OCI-LY1 (cell line): ENCODE measurements at regions not wholly inside any gene's neighbourhood (a gene's known extent, or its start where the extent isn't known, plus 50 kb on each side); places are given as distances from the start of the nearest gene placed in this dataset.

Experiments used
- H2AFZ ChIP-seq: fragments of 200-600 bp; sonication (generic), shearing (Covaris generic); 2 replicates; pipeline ENCODE4 v1.6.0; 2014; ENCODE audit warnings: antibody characterized with exemption, mild to moderate bottlenecking, low read length
- H3F3A ChIP-seq: fragments of 200-600 bp; sonication (generic), shearing (Covaris generic); 2 replicates; pipeline ENCODE4 v1.6.0; 2014; ENCODE audit warnings: mild to moderate bottlenecking, antibody characterized with exemption, low read length, moderate library complexity; ENCODE audit not compliant: insufficient read depth
- H3K27ac ChIP-seq: fragments of 200-600 bp; sonication (generic); 2 replicates; pipeline ENCODE4 v1.5.1; 2014; ENCODE audit warnings: low read length, mixed run types, mild to moderate bottlenecking, low read depth; ENCODE audit not compliant: poor library complexity, severe bottlenecking
- H3K27me3 ChIP-seq: fragments of 200-600 bp; sonication (generic); 2 replicates; pipeline ENCODE4 v1.6.0; 2014; ENCODE audit warnings: antibody characterized with exemption, mild to moderate bottlenecking, low read length, moderate library complexity; ENCODE audit not compliant: insufficient read depth
- H3K36me3 ChIP-seq: fragments of 200-600 bp; sonication (generic); 2 replicates; pipeline ENCODE4 v1.6.1; 2014; ENCODE audit warnings: mild to moderate bottlenecking, antibody characterized with exemption, low read length, moderate library complexity, mixed read lengths; ENCODE audit not compliant: insufficient read depth
- H3K4me1 ChIP-seq: fragments of 200-600 bp; sonication (generic); 2 replicates; pipeline ENCODE4 v1.5.1; 2014; ENCODE audit warnings: mild to moderate bottlenecking, low read length, moderate library complexity; ENCODE audit not compliant: insufficient read depth, severe bottlenecking
- H3K4me2 ChIP-seq: fragments of 200-600 bp; sonication (generic), shearing (Covaris generic); 2 replicates; pipeline ENCODE4 v1.6.1; 2014; ENCODE audit warnings: low read length
- H3K4me3 ChIP-seq: fragments of 200-600 bp; sonication (generic); 2 replicates; pipeline ENCODE4 v1.5.1; 2014; ENCODE audit warnings: low read length, low read depth, mild to moderate bottlenecking, mixed read lengths; ENCODE audit not compliant: poor library complexity, severe bottlenecking
- H3K79me2 ChIP-seq: fragments of 200-600 bp; shearing (Covaris generic); 2 replicates; pipeline ENCODE4 v1.6.1; 2016; ENCODE audit warnings: mixed run types, low read length, mixed read lengths; ENCODE audit not compliant: insufficient read depth
- H3K9ac ChIP-seq: fragments of 200-600 bp; sonication (generic), shearing (Covaris generic); 2 replicates; pipeline ENCODE4 v1.6.1; 2014; ENCODE audit warnings: mild to moderate bottlenecking, low read length, mixed read lengths
- H3K9me2 ChIP-seq: fragments of 200-600 bp; sonication (generic), shearing (Covaris generic); 2 replicates; pipeline ENCODE4 v1.6.1; 2014; ENCODE audit warnings: low read depth, mild to moderate bottlenecking, low read length, mixed read lengths
- H3K9me3 ChIP-seq: fragments of 200-600 bp; shearing (Covaris generic); 2 replicates; pipeline ENCODE4 v1.6.1; 2014; ENCODE audit warnings: low read length, mixed read lengths
- H4K20me1 ChIP-seq: fragments of 200-600 bp; sonication (generic), shearing (Covaris generic); 2 replicates; pipeline ENCODE4 v1.6.0; 2016; ENCODE audit warnings: mild to moderate bottlenecking, low read length; ENCODE audit not compliant: insufficient read depth
- CTCF ChIP-seq: fragments of 200-600 bp; sonication (generic), shearing (Covaris generic); IDR thresholded peaks from 2 replicates; pipeline ENCODE4 v1.5.1; 2017; ENCODE audit warnings: mild to moderate bottlenecking, antibody characterized with exemption, low read length, moderate library complexity, mixed read lengths
- EZH2 ChIP-seq: fragments of 200-600 bp; sonication (generic), shearing (Covaris generic); IDR thresholded peaks from 2 replicates; pipeline ENCODE4 v1.8.0; 2017; ENCODE audit warnings: borderline replicate concordance, mixed run types, mild to moderate bottlenecking, antibody characterized with exemption, low read length, moderate library complexity, mixed read lengths

- Histone ChIP-seq H3K9ac (no peak overlapping the region), H3F3A (no peaks in the 10 kb centered on the region), H3K9me2 (no peaks in the 10 kb centered on the region), H3K27me3 (no peaks in the 10 kb centered on the region), H3K4me1 (no peaks in the 10 kb centered on the region), H4K20me1 (no peaks in the 10 kb centered on the region), H3K79me2 (no peaks in the 10 kb centered on the region), H3K27ac (no peak overlapping the region), H2AFZ (no peak overlapping the region), H3K36me3 (no peaks in the 10 kb centered on the region), H3K4me2 (no peak overlapping the region), H3K4me3 (no peak overlapping the region), H3K9me3 (no peaks in the 10 kb centered on the region)
- TF ChIP-seq CTCF (no peak), EZH2 (no peak)
These were observed 251.5 kb upstream of the TCF21 start for GRCh38 chr6:133637436-133637835.

GRCh38 chr6:133637874-133638273 is 251.0 kb upstream of the TCF21 start:
- no peaks in the 10 kb centered on the region for H3K27me3 ChIP-seq
- H4K20me1 ChIP-seq = no peaks in the 10 kb centered on the region
- H3K79me2 ChIP-seq = no peaks in the 10 kb centered on the region
- H3K9me3 ChIP-seq = no peaks in the 10 kb centered on the region
- H3K9me2 ChIP-seq = no peaks in the 10 kb centered on the region
- H3K36me3 ChIP-seq = no peaks in the 10 kb centered on the region
- H3F3A ChIP-seq = no peaks in the 10 kb centered on the region
- H3K27ac ChIP-seq = no peak overlapping the region
- no peaks in the 10 kb centered on the region for H3K4me1 ChIP-seq
- no peak overlapping the region for H3K4me2 ChIP-seq
- no peak overlapping the region for H3K4me3 ChIP-seq
- no peak overlapping the region for H3K9ac ChIP-seq
- TF ChIP-seq EZH2 (no peak), CTCF (no peak)
- H2AFZ ChIP-seq = no peak overlapping the region

- Histone ChIP-seq H3K9ac (no peak overlapping the region), H3K4me3 (no peak overlapping the region), H3K9me3 (no peaks in the 10 kb centered on the region), H3K79me2 (no peaks in the 10 kb centered on the region), H2AFZ (no peak overlapping the region), H3K27ac (no peak overlapping the region), H3K9me2 (no peaks in the 10 kb centered on the region), H4K20me1 (no peaks in the 10 kb centered on the region), H3K4me2 (no peak overlapping the region), H3K4me1 (no peaks in the 10 kb centered on the region), H3F3A (no peaks in the 10 kb centered on the region), H3K36me3 (no peaks in the 10 kb centered on the region), H3K27me3 (no peaks in the 10 kb centered on the region)
- TF ChIP-seq EZH2 (no peak), CTCF (no peak)
These were observed 247.8 kb upstream of the TCF21 start for GRCh38 chr6:133641104-133641503.
